Upper lobe of right lung (tissue), 1 donor: ENCODE measurements at regions not wholly inside any gene's neighbourhood (a gene's known extent, or its start where the extent isn't known, plus 50 kb on each side); places are given as distances from the start of the nearest gene placed in this dataset.

Source experiments
- ATAC-seq: fragments of 200-7000 bp; cut with Tn5 transposase; one replicate; pipeline ENCODE4 v1.9.1; 2020; ENCODE audit warnings: mild to moderate bottlenecking, moderate library complexity
- DNase-seq: peaks from one replicate; pipeline ENCODE4 v3.0.0-alpha.2; 2020
- H3K27ac ChIP-seq: fragments of 200-600 bp; one replicate; pipeline ENCODE4 v1.8.0; 2022
- H3K27me3 ChIP-seq: fragments of 200-600 bp; one replicate; pipeline ENCODE4 v1.8.0; 2022; ENCODE audit warnings: mild to moderate bottlenecking
- H3K36me3 ChIP-seq: fragments of 200-600 bp; one replicate; pipeline ENCODE4 v1.8.0; 2022
- H3K4me1 ChIP-seq: fragments of 200-600 bp; one replicate; pipeline ENCODE4 v1.8.0; 2022
- H3K4me3 ChIP-seq: fragments of 200-600 bp; one replicate; pipeline ENCODE4 v1.8.0; 2022; ENCODE audit warnings: mild to moderate bottlenecking
- H3K9me3 ChIP-seq: fragments of 200-600 bp; one replicate; pipeline ENCODE4 v1.8.0; 2022
- intact Hi-C: fragments of 100-400 bp; cut with DNase I; formaldehyde crosslinking; loops from one replicate; pipeline ENCODE4 v1.11.0; 2022
- TF ChIP-seq, protein P1 (sequence below): fragments of 200-600 bp; IDR thresholded peaks from one replicate; pipeline ENCODE4 v1.8.0; 2022; ENCODE audit warnings: antibody characterized with exemption
- donor health status: DM: no; HTN: yes; CAD: no; lungs with severe emphysema.

GRCh38 chr7:63025815-63026214, 972.8 kb upstream of the ZNF722 start:
- H3K27me3 ChIP-seq: no peaks in the 10 kb centered on the region
- no peak overlapping the region for H3K4me3 ChIP-seq
- DNase-seq (no peak), ATAC-seq (no peak)
- TF ChIP-seq, protein P1, sequence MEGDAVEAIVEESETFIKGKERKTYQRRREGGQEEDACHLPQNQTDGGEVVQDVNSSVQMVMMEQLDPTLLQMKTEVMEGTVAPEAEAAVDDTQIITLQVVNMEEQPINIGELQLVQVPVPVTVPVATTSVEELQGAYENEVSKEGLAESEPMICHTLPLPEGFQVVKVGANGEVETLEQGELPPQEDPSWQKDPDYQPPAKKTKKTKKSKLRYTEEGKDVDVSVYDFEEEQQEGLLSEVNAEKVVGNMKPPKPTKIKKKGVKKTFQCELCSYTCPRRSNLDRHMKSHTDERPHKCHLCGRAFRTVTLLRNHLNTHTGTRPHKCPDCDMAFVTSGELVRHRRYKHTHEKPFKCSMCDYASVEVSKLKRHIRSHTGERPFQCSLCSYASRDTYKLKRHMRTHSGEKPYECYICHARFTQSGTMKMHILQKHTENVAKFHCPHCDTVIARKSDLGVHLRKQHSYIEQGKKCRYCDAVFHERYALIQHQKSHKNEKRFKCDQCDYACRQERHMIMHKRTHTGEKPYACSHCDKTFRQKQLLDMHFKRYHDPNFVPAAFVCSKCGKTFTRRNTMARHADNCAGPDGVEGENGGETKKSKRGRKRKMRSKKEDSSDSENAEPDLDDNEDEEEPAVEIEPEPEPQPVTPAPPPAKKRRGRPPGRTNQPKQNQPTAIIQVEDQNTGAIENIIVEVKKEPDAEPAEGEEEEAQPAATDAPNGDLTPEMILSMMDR: no peak
- H3K36me3 ChIP-seq: no peaks in the 10 kb centered on the region
- H3K27ac ChIP-seq: no peak overlapping the region
- H3K4me1 ChIP-seq: no peaks in the 10 kb centered on the region
- intact Hi-C loops: no loop called here
- H3K9me3 ChIP-seq: no peaks in the 10 kb centered on the region

DNA sequence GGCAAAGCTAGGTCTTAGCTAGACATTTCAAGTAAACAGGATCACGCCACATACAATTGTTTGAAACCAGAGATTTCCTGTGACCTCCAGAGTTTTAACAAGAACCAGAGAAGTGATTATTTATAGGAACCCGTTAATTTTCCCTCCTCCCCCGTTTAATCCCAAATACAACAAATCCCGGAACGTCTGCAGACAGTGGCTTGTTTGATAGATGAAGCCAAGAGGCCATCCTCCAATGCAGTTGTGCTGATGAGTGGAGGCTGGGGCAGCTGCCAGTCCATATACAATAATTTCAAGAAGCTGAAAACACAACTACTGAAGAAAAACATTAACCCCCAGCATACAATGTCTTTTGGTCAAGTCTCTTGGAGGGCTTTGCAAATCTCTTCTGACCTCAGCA, 971.6 kb upstream of the ZNF722 start:
- H3K9me3 ChIP-seq: peaks cover under 1% of the 10 kb centered on the region
- intact Hi-C loops: no loop called here
- H3K36me3 ChIP-seq: no peaks in the 10 kb centered on the region
- TF ChIP-seq, protein P1: no peak
- no peak overlapping the region for H3K27ac ChIP-seq
- H3K4me3 ChIP-seq: no peak overlapping the region
- no peaks in the 10 kb centered on the region for H3K27me3 ChIP-seq
- no peaks in the 10 kb centered on the region for H3K4me1 ChIP-seq
- no peak for DNase-seq
- no peak for ATAC-seq

GRCh38 chr7:63028376-63029206, 970.1 kb upstream of the ZNF722 start:
- H3K36me3 ChIP-seq: no peaks in the 10 kb centered on the region
- H3K4me3 ChIP-seq: no peak overlapping the region
- H3K4me1 ChIP-seq: no peaks in the 10 kb centered on the region
- no peak for ATAC-seq
- no peak for DNase-seq
- H3K27me3 ChIP-seq: no peaks in the 10 kb centered on the region
- TF ChIP-seq, protein P1: no peak
- peaks cover 3% of the 10 kb centered on the region for H3K9me3 ChIP-seq
- intact Hi-C loops: no loop called here
- H3K27ac ChIP-seq: no peak overlapping the region

- no peaks in the 10 kb centered on the region for H3K27me3 ChIP-seq
- TF ChIP-seq, protein P1: no peak
- H3K27ac ChIP-seq: no peak overlapping the region
- H3K9me3 ChIP-seq: peaks cover 3% of the 10 kb centered on the region
- no peaks in the 10 kb centered on the region for H3K36me3 ChIP-seq
- H3K4me3 ChIP-seq: no peak overlapping the region
- DNase-seq: no peak
- ATAC-seq: no peak
- intact Hi-C loops: no loop called here
- H3K4me1 ChIP-seq: no peaks in the 10 kb centered on the region
Observed at GRCh38 chr7:63029207-63029522, 969.5 kb upstream of the ZNF722 start.

- Histone ChIP-seq H3K27ac (no peak overlapping the region), H3K9me3 (peaks cover 3% of the 10 kb centered on the region), H3K27me3 (no peaks in the 10 kb centered on the region), H3K4me3 (no peak overlapping the region), H3K4me1 (no peaks in the 10 kb centered on the region), H3K36me3 (no peaks in the 10 kb centered on the region)
- DNase-seq (no peak), ATAC-seq (no peak)
- intact Hi-C loops: no loop called here
- TF ChIP-seq, protein P1: no peak
Observed at GRCh38 chr7:63030061-63030460, 968.6 kb upstream of the ZNF722 start.
